Peyer's patch (tissue), 4 donors: ENCODE measurements at regions not wholly inside any gene's neighbourhood (a gene's known extent, or its start where the extent isn't known, plus 50 kb on each side); places are given as distances from the start of the nearest gene placed in this dataset.

Experiments used
- DNase-seq, 3 donors: peaks; one replicate each; pipeline ENCODE4 v3.0.0-alpha.2; 2017 to 2019
- H3K27ac ChIP-seq, 4 donors: fragments of 200-600 bp; sonication (generic); one replicate each; pipeline ENCODE4 v1.5.1; 2016 to 2019
- H3K27me3 ChIP-seq, 2 donors: fragments of 200-600 bp; sonication (generic); one replicate each; pipeline ENCODE4 v1.5.1; 2019
- H3K36me3 ChIP-seq, 3 donors: fragments of 200-600 bp; sonication (generic); one replicate each; pipeline ENCODE4 v1.5.1; 2016 to 2019
- H3K4me1 ChIP-seq, 4 donors: fragments of 200-600 bp; sonication (generic); one replicate each; pipeline ENCODE4 v1.5.1; 2016 to 2019
- H3K4me3 ChIP-seq, 4 donors: fragments of 200-600 bp; sonication (generic); 1 replicate in 3 of 4; 2 replicates in 1 of 4; pipeline ENCODE4 v1.5.1; 2016 to 2019; ENCODE audit warnings: mild to moderate bottlenecking in 1 of 4
- H3K9me3 ChIP-seq, 4 donors: fragments of 200-600 bp; sonication (generic); one replicate each; pipeline ENCODE4 v1.5.1; 2016 to 2019; ENCODE audit warnings: mild to moderate bottlenecking in 1 of 4
- POLR2A ChIP-seq, 2 donors: fragments of 450-650 bp; IDR thresholded peaks; one replicate each; pipeline ENCODE4 v1.5.1; 2017; ENCODE audit warnings: antibody characterized with exemption in 2 of 2, mild to moderate bottlenecking in 2 of 2, moderate library complexity in 2 of 2
- TF ChIP-seq, protein P1 (sequence below), 6 experiments: fragments of 450-650 bp in 4 of 6; fragments of 200-600 bp in 2 of 6; sonication (generic) in 1 of 6; IDR thresholded peaks; one replicate each; pipeline ENCODE4 v1.5.1; 2017 to 2019; ENCODE audit warnings: antibody characterized with exemption in 6 of 6, mild to moderate bottlenecking in 3 of 6, moderate library complexity in 1 of 6

DNA sequence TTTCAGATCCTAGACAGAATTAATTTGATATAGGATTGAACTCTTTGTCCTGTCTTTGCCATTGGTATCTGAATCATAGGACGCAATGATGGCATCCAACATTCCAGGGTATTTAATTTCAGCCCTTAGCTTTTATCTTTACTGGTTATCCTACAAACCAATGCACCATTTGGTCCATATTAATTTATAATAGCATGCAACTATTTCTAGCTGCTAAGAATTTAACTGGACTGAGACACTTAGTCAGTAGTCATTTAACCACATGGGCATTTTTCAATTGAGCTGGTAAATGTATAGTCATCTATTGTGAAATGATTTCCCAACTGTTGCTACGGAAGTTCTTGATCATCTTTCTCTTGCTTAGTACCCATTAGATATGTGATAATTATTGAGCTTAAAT, 141.1 kb downstream of the CD164 start:
- Histone ChIP-seq H3K27ac (no peak overlapping the region), H3K4me3 (no peak overlapping the region), H3K4me1 (peaks cover 0 to 5% (median 0%) of the 10 kb centered on the region in 4 donors), H3K27me3 (no peaks in the 10 kb centered on the region), H3K9me3 (no peaks in the 10 kb centered on the region), H3K36me3 (no peaks in the 10 kb centered on the region)
- no peak for DNase-seq
- TF ChIP-seq POLR2A (IDR thresholded peaks at IDR 0.05) = no peak
- TF ChIP-seq, protein P1, sequence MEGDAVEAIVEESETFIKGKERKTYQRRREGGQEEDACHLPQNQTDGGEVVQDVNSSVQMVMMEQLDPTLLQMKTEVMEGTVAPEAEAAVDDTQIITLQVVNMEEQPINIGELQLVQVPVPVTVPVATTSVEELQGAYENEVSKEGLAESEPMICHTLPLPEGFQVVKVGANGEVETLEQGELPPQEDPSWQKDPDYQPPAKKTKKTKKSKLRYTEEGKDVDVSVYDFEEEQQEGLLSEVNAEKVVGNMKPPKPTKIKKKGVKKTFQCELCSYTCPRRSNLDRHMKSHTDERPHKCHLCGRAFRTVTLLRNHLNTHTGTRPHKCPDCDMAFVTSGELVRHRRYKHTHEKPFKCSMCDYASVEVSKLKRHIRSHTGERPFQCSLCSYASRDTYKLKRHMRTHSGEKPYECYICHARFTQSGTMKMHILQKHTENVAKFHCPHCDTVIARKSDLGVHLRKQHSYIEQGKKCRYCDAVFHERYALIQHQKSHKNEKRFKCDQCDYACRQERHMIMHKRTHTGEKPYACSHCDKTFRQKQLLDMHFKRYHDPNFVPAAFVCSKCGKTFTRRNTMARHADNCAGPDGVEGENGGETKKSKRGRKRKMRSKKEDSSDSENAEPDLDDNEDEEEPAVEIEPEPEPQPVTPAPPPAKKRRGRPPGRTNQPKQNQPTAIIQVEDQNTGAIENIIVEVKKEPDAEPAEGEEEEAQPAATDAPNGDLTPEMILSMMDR (IDR thresholded peaks at IDR 0.05) = no peak

DNA sequence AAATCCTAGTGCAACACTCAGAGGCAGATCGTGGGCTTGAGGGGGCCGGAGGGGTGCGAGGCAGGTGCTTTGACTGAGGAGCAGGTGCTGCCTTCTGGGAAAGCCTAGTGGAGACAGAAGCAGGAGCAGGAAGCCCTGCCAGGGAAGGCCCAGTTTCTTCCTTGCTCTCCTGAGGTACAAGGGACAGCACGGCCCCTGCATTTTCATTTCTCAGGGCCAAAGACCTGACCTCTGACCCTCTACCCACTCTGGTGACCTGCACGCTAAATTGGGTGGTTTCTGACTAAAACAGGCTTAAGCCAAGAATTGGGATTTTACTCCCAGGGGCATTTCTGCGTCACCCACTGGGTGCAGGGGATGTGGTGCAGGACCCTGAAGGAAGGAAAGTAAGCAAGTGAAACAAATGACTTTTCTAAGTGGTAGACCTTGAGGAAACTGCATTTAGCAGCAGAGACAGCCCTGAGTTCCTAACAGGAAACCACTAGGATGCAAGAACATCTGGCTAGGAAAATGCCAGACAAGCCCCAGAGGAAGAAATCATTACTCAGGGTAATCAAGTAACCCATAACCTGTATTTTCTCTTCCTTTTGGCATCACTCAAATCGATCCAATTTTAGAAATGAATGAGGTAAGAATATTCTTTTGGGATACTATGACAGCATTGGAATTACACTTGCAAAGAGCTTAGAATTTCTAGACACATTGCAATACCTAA, 141.7 kb downstream of the CD164 start:
- Histone ChIP-seq H3K27ac (no peak overlapping the region), H3K4me1 (peaks cover 0 to 5% (median 0%) of the 10 kb centered on the region in 4 donors), H3K36me3 (no peaks in the 10 kb centered on the region)

DNA sequence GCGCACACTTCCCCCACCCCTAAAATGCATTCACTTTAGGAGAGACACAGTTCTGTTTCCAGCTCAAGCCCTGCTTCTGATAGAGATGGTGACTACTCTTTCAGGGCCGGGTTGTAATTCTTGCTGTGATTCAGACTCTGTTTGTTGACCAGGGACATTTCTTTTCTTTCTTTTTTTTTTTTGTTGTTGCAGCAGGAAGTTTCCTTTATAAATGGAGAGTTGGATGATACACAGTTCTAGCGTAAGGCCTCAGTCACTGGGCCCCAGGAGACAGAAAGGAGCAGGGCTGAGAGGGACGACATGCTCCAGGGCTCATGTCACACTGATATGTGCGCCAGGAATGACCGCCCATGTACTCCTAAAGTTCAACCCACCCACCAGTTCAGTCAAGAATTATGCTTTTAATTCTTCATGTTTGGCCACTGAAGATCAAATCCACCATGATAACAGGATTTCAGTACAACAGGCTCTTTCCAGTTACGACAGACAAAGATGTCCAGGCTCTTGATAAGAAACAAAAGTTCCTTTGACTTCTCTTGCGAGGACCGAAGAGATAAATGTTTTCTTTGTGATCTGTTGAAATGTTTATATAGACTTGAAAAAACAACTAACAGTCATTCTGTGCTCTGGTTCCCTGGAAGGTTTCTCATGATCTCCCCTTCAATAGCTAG, 142.5 kb downstream of the CD164 start:
- H3K4me3 ChIP-seq = no peak overlapping the region
- no peaks in the 10 kb centered on the region for H3K9me3 ChIP-seq
- peaks cover 0 to 5% (median 0%) of the 10 kb centered on the region in 4 donors for H3K4me1 ChIP-seq
- no peak for TF ChIP-seq POLR2A (IDR thresholded peaks at IDR 0.05)
- TF ChIP-seq, protein P1 (IDR thresholded peaks at IDR 0.05) = no peak
- no peaks in the 10 kb centered on the region for H3K27me3 ChIP-seq
- no peaks in the 10 kb centered on the region for H3K36me3 ChIP-seq
- no peak for DNase-seq
- no peak overlapping the region for H3K27ac ChIP-seq

More for the DNA sequence above, 141.7 kb downstream of the CD164 start:
- Histone ChIP-seq H3K27me3 (no peaks in the 10 kb centered on the region), H3K4me3 (no peak overlapping the region), H3K9me3 (no peaks in the 10 kb centered on the region)
- DNase-seq = no peak
- TF ChIP-seq, protein P1 (IDR thresholded peaks at IDR 0.05) = no peak
- no peak for TF ChIP-seq POLR2A (IDR thresholded peaks at IDR 0.05)

DNA sequence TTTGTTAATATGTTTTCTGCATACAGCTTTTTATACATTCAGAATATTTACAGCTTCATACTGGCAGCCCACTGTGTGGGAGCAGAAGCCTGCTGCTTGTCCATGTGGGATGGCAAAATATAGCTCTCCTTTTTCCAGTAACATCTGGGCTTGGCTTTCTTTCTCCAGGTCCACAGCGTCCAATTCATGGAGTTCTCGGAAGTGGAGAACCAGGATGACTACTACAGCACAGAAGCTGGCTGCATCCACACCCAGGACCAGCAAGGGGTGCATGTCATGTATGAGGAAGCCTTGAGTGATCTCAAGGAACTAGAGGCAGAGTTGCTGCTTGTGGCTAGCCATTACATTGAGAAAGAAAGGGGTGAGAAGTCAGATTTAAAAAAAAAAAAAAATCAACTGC, 143.1 kb downstream of the CD164 start:
- no peaks in the 10 kb centered on the region for H3K9me3 ChIP-seq
- no peaks in the 10 kb centered on the region for H3K36me3 ChIP-seq
- no peaks in the 10 kb centered on the region for H3K27me3 ChIP-seq
- TF ChIP-seq, protein P1 (IDR thresholded peaks at IDR 0.05) = no peak
- TF ChIP-seq POLR2A (IDR thresholded peaks at IDR 0.05) = no peak
- no peak overlapping the region for H3K4me3 ChIP-seq
- H3K4me1 ChIP-seq = peaks cover 0 to 5% (median 0%) of the 10 kb centered on the region in 4 donors
- no peak for DNase-seq
- H3K27ac ChIP-seq = no peak overlapping the region

DNA sequence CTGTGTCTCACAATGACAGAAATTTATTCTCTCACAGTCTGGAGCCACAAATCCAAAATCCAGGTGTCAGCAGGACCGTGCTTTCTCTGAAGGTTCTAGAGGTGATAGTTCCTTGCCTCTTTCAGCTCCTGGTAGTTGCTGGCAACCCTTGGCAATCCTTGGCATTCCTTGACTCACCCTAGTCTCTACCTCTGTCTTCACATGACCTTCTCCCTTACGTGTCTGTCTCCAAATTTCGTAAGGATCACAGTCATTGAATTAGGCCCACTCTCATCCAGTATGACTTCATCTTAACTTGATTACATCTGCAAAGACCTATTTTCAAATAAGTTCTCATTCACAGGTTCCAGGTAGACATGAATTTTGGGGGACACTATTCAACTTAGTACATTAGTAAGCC, 143.1 kb downstream of the CEP57L1 start:
- no peak for DNase-seq
- H3K4me1 ChIP-seq = peaks cover 0 to 5% (median 0%) of the 10 kb centered on the region in 4 donors
- H3K27ac ChIP-seq = no peak overlapping the region
- H3K27me3 ChIP-seq = no peaks in the 10 kb centered on the region
- H3K9me3 ChIP-seq = no peaks in the 10 kb centered on the region
- no peaks in the 10 kb centered on the region for H3K36me3 ChIP-seq
- TF ChIP-seq, protein P1 (IDR thresholded peaks at IDR 0.05) = no peak
- TF ChIP-seq POLR2A (IDR thresholded peaks at IDR 0.05) = no peak
- H3K4me3 ChIP-seq = no peak overlapping the region
